K562 (cell line): ENCODE measurements at regions not wholly inside any gene's neighbourhood (a gene's known extent, or its start where the extent isn't known, plus 50 kb on each side); places are given as distances from the start of the nearest gene placed in this dataset.

Source experiments
- ATAC-seq: fragments of 200-7000 bp; cut with Tn5 transposase; 3 replicates; pipeline ENCODE4 v1.9.1; 2020; ENCODE audit warnings: moderate library complexity
- BruUV-seq: library from RNA; stranded (reverse); fragments of 400-500 nt; replicated peaks from 2 replicates; lab custom pipeline; 2021; lab: Mats Ljungman, UMichigan
- CTCF ChIA-PET: fragments of 300-600 bp; formaldehyde crosslinking; extraction: SDS; loops from one replicate; lab custom pipeline; 2021; ENCODE audit warnings: low intra/inter-chr PET ratio; lab: Yijun Ruan, JAX
- POLR2A ChIA-PET: fragments of 300-600, 350-650 bp; sonication (Branson Sonifier 250); formaldehyde crosslinking; extraction: SDS; loops from one replicate; lab custom pipeline; 2021; ENCODE audit warnings: antibody characterized with exemption, inconsistent platforms; lab: Yijun Ruan, JAX
- DNase-seq, 4 experiments: peaks; one replicate each; pipeline versions ENCODE4 v3.0.0 to v3.0.0-alpha.2; 2011 to 2018; ENCODE audit warnings: low spot score in 3 of 4, mixed read lengths in 3 of 4; ENCODE audit errors: extremely low read depth in 1 of 4
- FAIRE-seq: peaks from 2 replicates; lab custom pipeline; 2011; peaks lifted over from hg19 to GRCh38; lab: Jason Lieb, UNC
- H2AFZ ChIP-seq: 2 replicates; pipeline ENCODE4 v1.6.0; 2011; ENCODE audit warnings: low read depth, low read length, control low read depth, inconsistent platforms
- H3K27ac ChIP-seq: fragments of 200-600 bp; 3 replicates; pipeline ENCODE4 v1.8.0; 2011; ENCODE audit warnings: low read depth, mild to moderate bottlenecking, control low read depth, inconsistent platforms, low read length, moderate library complexity, mixed read lengths; ENCODE audit errors: extremely low read depth
- H3K27me3 ChIP-seq, 2 experiments: fragments of 300-600 bp in 1 of 2; 2 replicates in 1 of 2; 3 replicates in 1 of 2; pipeline versions ENCODE4 v1.6.0 to v1.8.0; 2011; ENCODE audit warnings: inconsistent platforms in 2 of 2, low read length in 2 of 2, mild to moderate bottlenecking in 1 of 2, mixed read lengths in 1 of 2, moderate library complexity in 1 of 2; ENCODE audit not compliant: control insufficient read depth in 2 of 2, insufficient read depth in 2 of 2
- H3K36me3 ChIP-seq: fragments of 300-600 bp; 3 replicates; pipeline ENCODE4 v1.8.0; 2011; ENCODE audit warnings: mild to moderate bottlenecking, low read length, inconsistent platforms; ENCODE audit not compliant: control insufficient read depth, insufficient read depth
- H3K4me1 ChIP-seq, 2 experiments: fragments of 200-600 bp in 1 of 2; replicated peaks in 1 of 2; 2 replicates in 1 of 2; 3 replicates in 1 of 2; pipeline versions ENCODE4 v1.5.1 to v1.8.0; 2011; ENCODE audit warnings: inconsistent platforms in 2 of 2, low read length in 2 of 2, mild to moderate bottlenecking in 1 of 2, mixed read lengths in 1 of 2, moderate library complexity in 1 of 2; ENCODE audit not compliant: control insufficient read depth in 2 of 2, insufficient read depth in 2 of 2
- H3K4me2 ChIP-seq: 2 replicates; pipeline ENCODE4 v1.6.1; 2011; ENCODE audit warnings: low read length, control low read depth, inconsistent platforms, mixed read lengths; ENCODE audit not compliant: insufficient read depth
- H3K4me3 ChIP-seq: fragments of 200-600 bp; sonication (generic), shearing (Covaris generic); 2 replicates; pipeline ENCODE4 v1.5.1; 2016; ENCODE audit warnings: control low read depth, inconsistent platforms
- H3K79me2 ChIP-seq: fragments of 200-600 bp; 3 replicates; pipeline ENCODE4 v1.8.0; 2011; ENCODE audit warnings: low read length, inconsistent platforms; ENCODE audit not compliant: control insufficient read depth, insufficient read depth
- H3K9ac ChIP-seq, 2 experiments: 2 replicates each; pipeline versions ENCODE4 v1.6.0 to v1.6.1; 2011; ENCODE audit warnings: low read depth in 2 of 2, low read length in 2 of 2, control low read depth in 1 of 2, inconsistent platforms in 1 of 2, mild to moderate bottlenecking in 1 of 2, mixed read lengths in 1 of 2; ENCODE audit not compliant: insufficient read depth in 1 of 2
- H3K9me1 ChIP-seq: one replicate; pipeline ENCODE4 v1.6.0; 2011; ENCODE audit warnings: inconsistent platforms, mild to moderate bottlenecking, low read length, moderate library complexity; ENCODE audit not compliant: control insufficient read depth, insufficient read depth
- H3K9me3 ChIP-seq: replicated peaks from 2 replicates; pipeline ENCODE4 v1.5.1; 2011; ENCODE audit warnings: low read depth, low read length, inconsistent platforms; ENCODE audit not compliant: control insufficient read depth, insufficient read depth
- H4K20me1 ChIP-seq: replicated peaks from 2 replicates; pipeline ENCODE4 v1.6.1; 2011; ENCODE audit warnings: low read length, inconsistent platforms, mixed read lengths; ENCODE audit not compliant: control insufficient read depth, insufficient read depth
- ASH1L ChIP-seq: fragments of 450-650 bp; IDR thresholded peaks from 2 replicates; pipeline ENCODE4 v1.6.1; 2018; ENCODE audit warnings: borderline replicate concordance, mild to moderate bottlenecking, low read depth; ENCODE audit not compliant: partially characterized antibody
- CHD2 ChIP-seq: IDR thresholded peaks from 2 replicates; pipeline ENCODE4 v1.6.1; 2011; ENCODE audit warnings: low read depth, low read length
- LEF1 ChIP-seq: fragments of 450-650 bp; IDR thresholded peaks from 2 replicates; pipeline ENCODE4 v1.6.1; 2016; ENCODE audit warnings: mild to moderate bottlenecking
- NFYB ChIP-seq: IDR thresholded peaks from 2 replicates; pipeline ENCODE4 v1.6.1; 2011; ENCODE audit warnings: mild to moderate bottlenecking, moderate library complexity; ENCODE audit not compliant: insufficient read length; ENCODE audit errors: extremely low read depth
- RBM15 ChIP-seq: fragments of 200-400 bp; formaldehyde crosslinking; IDR thresholded peaks from 2 replicates; pipeline ENCODE4 v1.6.1; 2018; ENCODE audit warnings: mild to moderate bottlenecking, low read length, moderate library complexity; ENCODE audit not compliant: insufficient read depth
- SP1 ChIP-seq: sonication (generic); formaldehyde crosslinking; IDR thresholded peaks from 2 replicates; pipeline ENCODE4 v1.8.1; 2022; ENCODE audit warnings: mild to moderate bottlenecking, missing genetic modification reagents
- TAF15 ChIP-seq: fragments of 200-400 bp; formaldehyde crosslinking; IDR thresholded peaks from 2 replicates; pipeline ENCODE4 v1.6.1; 2017; ENCODE audit warnings: mild to moderate bottlenecking, low read depth, low read length, moderate library complexity
- ZNF586 ChIP-seq: fragments of 450-650 bp; formaldehyde crosslinking; conservative IDR thresholded peaks from 2 replicates; pipeline ENCODE4 v1.4.0; 2020; ENCODE audit warnings: mild to moderate bottlenecking, moderate library complexity
- WGBS: fragments of 100-300 bp; shearing (Covaris generic); methylation state at CpG from one replicate; pipeline ENCODE4 v1.1.6; 2016; ENCODE audit warnings: low coverage, mixed read lengths; ENCODE audit not compliant: insufficient coverage; ENCODE audit errors: missing lambda C conversion rate; 5-methylcytosine and 5-hydroxymethylcytosine counted together
- in situ Hi-C: fragments of 300-500 bp; cut with MboI; formaldehyde crosslinking; loops from 4 replicates; pipeline ENCODE4 v1.15.0; 2018; ENCODE audit warnings: inconsistent platforms, mixed read lengths
- intact Hi-C: fragments of 100-400 bp; cut with micrococcal nuclease; formaldehyde crosslinking; loops from 2 replicates; pipeline ENCODE4 v1.14.2; 2022
- TF ChIP-seq, protein P1 (sequence below): fragments of 450-650 bp; IDR thresholded peaks from 2 replicates; pipeline ENCODE4 v1.6.1; 2018; ENCODE audit not compliant: partially characterized antibody

- Histone ChIP-seq H3K9me3 (no peaks in the 10 kb centered on the region), H3K9me1 (no peaks in the 10 kb centered on the region), H3K4me1 (no peaks in the 10 kb centered on the region), H3K27ac (no peak overlapping the region), H4K20me1 (no peaks in the 10 kb centered on the region), H3K9ac (no peak overlapping the region), H3K79me2 (no peaks in the 10 kb centered on the region), H3K4me3 (no peak overlapping the region), H2AFZ (no peak overlapping the region), H3K4me2 (no peak overlapping the region), H3K36me3 (no peaks in the 10 kb centered on the region), H3K27me3 (peaks cover 9 to 16% of the 10 kb centered on the region in 2 experiments; a peak in 2 of 5 replicates)
- BruUV-seq, result no TSS peak
- intact Hi-C loops (loop anchor here (5.0 kb wide), 1 partner anchor 363 kb away; no protein-coding TSS in a partner anchor), in situ Hi-C loops (loop anchor here (10.0 kb wide), 1 partner anchor 1375 kb away; no protein-coding TSS in a partner anchor)
- DNase-seq (no peak), FAIRE-seq (no peak), ATAC-seq (no peak)
- WGBS, result 2% methylated on average over 5 of the region's 5 CpGs
- TF ChIP-seq NFYB (no peak), RBM15 (no peak), TAF15 (no peak), CHD2 (no peak), SP1 (CRISPR knock-in tag) (no peak), LEF1 (no peak), ASH1L (no peak), ZNF586 (CRISPR knock-in tag) (no peak)
- TF ChIP-seq, protein P1, sequence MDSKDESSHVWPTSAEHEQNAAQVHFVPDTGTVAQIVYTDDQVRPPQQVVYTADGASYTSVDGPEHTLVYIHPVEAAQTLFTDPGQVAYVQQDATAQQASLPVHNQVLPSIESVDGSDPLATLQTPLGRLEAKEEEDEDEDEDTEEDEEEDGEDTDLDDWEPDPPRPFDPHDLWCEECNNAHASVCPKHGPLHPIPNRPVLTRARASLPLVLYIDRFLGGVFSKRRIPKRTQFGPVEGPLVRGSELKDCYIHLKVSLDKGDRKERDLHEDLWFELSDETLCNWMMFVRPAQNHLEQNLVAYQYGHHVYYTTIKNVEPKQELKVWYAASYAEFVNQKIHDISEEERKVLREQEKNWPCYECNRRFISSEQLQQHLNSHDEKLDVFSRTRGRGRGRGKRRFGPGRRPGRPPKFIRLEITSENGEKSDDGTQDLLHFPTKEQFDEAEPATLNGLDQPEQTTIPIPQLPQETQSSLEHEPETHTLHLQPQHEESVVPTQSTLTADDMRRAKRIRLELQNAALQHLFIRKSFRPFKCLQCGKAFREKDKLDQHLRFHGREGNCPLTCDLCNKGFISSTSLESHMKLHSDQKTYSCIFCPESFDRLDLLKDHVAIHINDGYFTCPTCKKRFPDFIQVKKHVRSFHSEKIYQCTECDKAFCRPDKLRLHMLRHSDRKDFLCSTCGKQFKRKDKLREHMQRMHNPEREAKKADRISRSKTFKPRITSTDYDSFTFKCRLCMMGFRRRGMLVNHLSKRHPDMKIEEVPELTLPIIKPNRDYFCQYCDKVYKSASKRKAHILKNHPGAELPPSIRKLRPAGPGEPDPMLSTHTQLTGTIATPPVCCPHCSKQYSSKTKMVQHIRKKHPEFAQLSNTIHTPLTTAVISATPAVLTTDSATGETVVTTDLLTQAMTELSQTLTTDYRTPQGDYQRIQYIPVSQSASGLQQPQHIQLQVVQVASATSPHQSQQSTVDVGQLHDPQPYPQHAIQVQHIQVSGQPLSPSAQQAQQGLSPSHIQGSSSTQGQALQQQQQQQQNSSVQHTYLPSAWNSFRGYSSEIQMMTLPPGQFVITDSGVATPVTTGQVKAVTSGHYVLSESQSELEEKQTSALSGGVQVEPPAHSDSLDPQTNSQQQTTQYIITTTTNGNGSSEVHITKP, result no peak
- CTCF ChIA-PET, result no interaction called here
- POLR2A ChIA-PET, result interaction anchor here (0.8 to 0.9 kb wide), 2 partner anchors 11 to 27 kb away, joined by 3 read pairs; no protein-coding TSS in a partner anchor
Observed at GRCh38 chr19:32040236-32040635, 305.2 kb upstream of the ZNF507 start.
